DMS53 treated with DMSO at 0.1 percent for 48 hours (cell line): ENCODE measurements at regions not wholly inside any gene's neighbourhood (a gene's known extent, or its start where the extent isn't known, plus 50 kb on each side); places are given as distances from the start of the nearest gene placed in this dataset.

Experiments used
- DNase-seq: peaks from one replicate; lab custom pipeline; 2025; ENCODE audit not compliant: unreplicated experiment; lab: John Stamatoyannopoulos, UW

- no peak for DNase-seq
Observed at GRCh38 chr17:33352526-33352925, 59.4 kb upstream of the ASIC2 start.

- DNase-seq: no peak
Observed at GRCh38 chr17:33356266-33356665, 63.2 kb upstream of the ASIC2 start.

- DNase-seq: no peak
Observed at GRCh38 chr17:33363475-33363874, 70.4 kb upstream of the ASIC2 start.

- DNase-seq: no peak
Observed at GRCh38 chr17:33366960-33367359, 73.9 kb upstream of the ASIC2 start.

GRCh38 chr17:33369149-33369548 is 76.1 kb upstream of the ASIC2 start:
- no peak for DNase-seq

GRCh38 chr17:33369876-33370275 is 76.8 kb upstream of the ASIC2 start:
- no peak for DNase-seq

- no peak for DNase-seq
Observed at GRCh38 chr17:33370401-33370800, 77.3 kb upstream of the ASIC2 start.

- no peak for DNase-seq
Observed at GRCh38 chr17:33371377-33371776, 78.3 kb upstream of the ASIC2 start.

- no peak for DNase-seq
Observed at GRCh38 chr17:33373273-33373672, 80.2 kb upstream of the ASIC2 start.

GRCh38 chr17:33375103-33375502 is 82.0 kb upstream of the ASIC2 start:
- DNase-seq: no peak

- DNase-seq: no peak
Observed at GRCh38 chr17:33375783-33376182, 82.7 kb upstream of the ASIC2 start.

GRCh38 chr17:33377837-33378595 is 84.9 kb upstream of the ASIC2 start:
- DNase-seq: no peak

GRCh38 chr17:33381201-33381600 is 88.1 kb upstream of the ASIC2 start:
- DNase-seq: no peak

GRCh38 chr17:33383488-33384023 is 90.5 kb upstream of the ASIC2 start:
- no peak for DNase-seq

GRCh38 chr17:33385133-33385532 is 92.0 kb upstream of the ASIC2 start:
- DNase-seq: no peak

GRCh38 chr17:33385713-33386112 is 92.6 kb upstream of the ASIC2 start:
- no peak for DNase-seq

- no peak for DNase-seq
Observed at GRCh38 chr17:33387406-33387805, 94.3 kb upstream of the ASIC2 start.

- DNase-seq: no peak
Observed at GRCh38 chr17:33389504-33390135, 96.5 kb upstream of the ASIC2 start.

GRCh38 chr17:33390479-33391176 is 97.5 kb upstream of the ASIC2 start:
- no peak for DNase-seq

- DNase-seq: no peak
Observed at GRCh38 chr17:33396818-33397217, 103.7 kb upstream of the ASIC2 start.

GRCh38 chr17:33398386-33398785 is 105.3 kb upstream of the ASIC2 start:
- no peak for DNase-seq

GRCh38 chr17:33401249-33401648 is 108.2 kb upstream of the ASIC2 start:
- DNase-seq: no peak
